K562 (cell line): ENCODE measurements at regions not wholly inside any gene's neighbourhood (a gene's known extent, or its start where the extent isn't known, plus 50 kb on each side); places are given as distances from the start of the nearest gene placed in this dataset.

Source experiments
- ATAC-seq: fragments of 200-7000 bp; cut with Tn5 transposase; 3 replicates; pipeline ENCODE4 v1.9.1; 2020; ENCODE audit warnings: moderate library complexity
- BruUV-seq: library from RNA; stranded (reverse); fragments of 400-500 nt; replicated peaks from 2 replicates; lab custom pipeline; 2021; lab: Mats Ljungman, UMichigan
- CTCF ChIA-PET: fragments of 300-600 bp; formaldehyde crosslinking; extraction: SDS; loops from one replicate; lab custom pipeline; 2021; ENCODE audit warnings: low intra/inter-chr PET ratio; lab: Yijun Ruan, JAX
- POLR2A ChIA-PET: fragments of 300-600, 350-650 bp; sonication (Branson Sonifier 250); formaldehyde crosslinking; extraction: SDS; loops from one replicate; lab custom pipeline; 2021; ENCODE audit warnings: antibody characterized with exemption, inconsistent platforms; lab: Yijun Ruan, JAX
- DNase-seq, 4 experiments: peaks; one replicate each; pipeline versions ENCODE4 v3.0.0 to v3.0.0-alpha.2; 2011 to 2018; ENCODE audit warnings: low spot score in 3 of 4, mixed read lengths in 3 of 4; ENCODE audit errors: extremely low read depth in 1 of 4
- FAIRE-seq: peaks from 2 replicates; lab custom pipeline; 2011; peaks lifted over from hg19 to GRCh38; lab: Jason Lieb, UNC
- H2AFZ ChIP-seq: 2 replicates; pipeline ENCODE4 v1.6.0; 2011; ENCODE audit warnings: low read depth, low read length, control low read depth, inconsistent platforms
- H3K27ac ChIP-seq: fragments of 200-600 bp; 3 replicates; pipeline ENCODE4 v1.8.0; 2011; ENCODE audit warnings: low read depth, mild to moderate bottlenecking, control low read depth, inconsistent platforms, low read length, moderate library complexity, mixed read lengths; ENCODE audit errors: extremely low read depth
- H3K27me3 ChIP-seq, 2 experiments: fragments of 300-600 bp in 1 of 2; 2 replicates in 1 of 2; 3 replicates in 1 of 2; pipeline versions ENCODE4 v1.6.0 to v1.8.0; 2011; ENCODE audit warnings: inconsistent platforms in 2 of 2, low read length in 2 of 2, mild to moderate bottlenecking in 1 of 2, mixed read lengths in 1 of 2, moderate library complexity in 1 of 2; ENCODE audit not compliant: control insufficient read depth in 2 of 2, insufficient read depth in 2 of 2
- H3K36me3 ChIP-seq: fragments of 300-600 bp; 3 replicates; pipeline ENCODE4 v1.8.0; 2011; ENCODE audit warnings: mild to moderate bottlenecking, low read length, inconsistent platforms; ENCODE audit not compliant: control insufficient read depth, insufficient read depth
- H3K4me1 ChIP-seq, 2 experiments: fragments of 200-600 bp in 1 of 2; replicated peaks in 1 of 2; 2 replicates in 1 of 2; 3 replicates in 1 of 2; pipeline versions ENCODE4 v1.5.1 to v1.8.0; 2011; ENCODE audit warnings: inconsistent platforms in 2 of 2, low read length in 2 of 2, mild to moderate bottlenecking in 1 of 2, mixed read lengths in 1 of 2, moderate library complexity in 1 of 2; ENCODE audit not compliant: control insufficient read depth in 2 of 2, insufficient read depth in 2 of 2
- H3K4me2 ChIP-seq: 2 replicates; pipeline ENCODE4 v1.6.1; 2011; ENCODE audit warnings: low read length, control low read depth, inconsistent platforms, mixed read lengths; ENCODE audit not compliant: insufficient read depth
- H3K4me3 ChIP-seq: fragments of 200-600 bp; sonication (generic), shearing (Covaris generic); 2 replicates; pipeline ENCODE4 v1.5.1; 2016; ENCODE audit warnings: control low read depth, inconsistent platforms
- H3K79me2 ChIP-seq: fragments of 200-600 bp; 3 replicates; pipeline ENCODE4 v1.8.0; 2011; ENCODE audit warnings: low read length, inconsistent platforms; ENCODE audit not compliant: control insufficient read depth, insufficient read depth
- H3K9ac ChIP-seq, 2 experiments: 2 replicates each; pipeline versions ENCODE4 v1.6.0 to v1.6.1; 2011; ENCODE audit warnings: low read depth in 2 of 2, low read length in 2 of 2, control low read depth in 1 of 2, inconsistent platforms in 1 of 2, mild to moderate bottlenecking in 1 of 2, mixed read lengths in 1 of 2; ENCODE audit not compliant: insufficient read depth in 1 of 2
- H3K9me1 ChIP-seq: one replicate; pipeline ENCODE4 v1.6.0; 2011; ENCODE audit warnings: inconsistent platforms, mild to moderate bottlenecking, low read length, moderate library complexity; ENCODE audit not compliant: control insufficient read depth, insufficient read depth
- H3K9me3 ChIP-seq: replicated peaks from 2 replicates; pipeline ENCODE4 v1.5.1; 2011; ENCODE audit warnings: low read depth, low read length, inconsistent platforms; ENCODE audit not compliant: control insufficient read depth, insufficient read depth
- H4K20me1 ChIP-seq: replicated peaks from 2 replicates; pipeline ENCODE4 v1.6.1; 2011; ENCODE audit warnings: low read length, inconsistent platforms, mixed read lengths; ENCODE audit not compliant: control insufficient read depth, insufficient read depth
- BDP1 ChIP-seq: IDR thresholded peaks from 3 replicates; pipeline ENCODE4 v1.6.1; 2011; ENCODE audit not compliant: insufficient read length, insufficient read depth
- C11orf30 ChIP-seq: fragments of 450-650 bp; IDR thresholded peaks from 2 replicates; pipeline ENCODE4 v1.6.1; 2016; ENCODE audit warnings: low read depth, mild to moderate bottlenecking
- CEBPG ChIP-seq, 3 experiments: fragments of 200-800 bp in 1 of 3; sonication (Bioruptor generic) in 1 of 3; sonication (generic) in 1 of 3; formaldehyde crosslinking in 1 of 3; IDR thresholded peaks in 2 of 3; conservative IDR thresholded peaks in 1 of 3; 2 replicates each; pipeline versions ENCODE4 v1.6.1 to v1.8.0; 2016 to 2022; ENCODE audit warnings: missing compliant biosample characterization in 2 of 3, missing genetic modification characterization in 2 of 3, mild to moderate bottlenecking in 1 of 3, missing genetic modification reagents in 1 of 3
- ETV5 ChIP-seq: sonication (generic); formaldehyde crosslinking; IDR thresholded peaks from 2 replicates; pipeline ENCODE4 v1.4.0; 2020; ENCODE audit warnings: low read depth, mild to moderate bottlenecking, missing genetic modification reagents
- MAFF ChIP-seq: IDR thresholded peaks from 2 replicates; pipeline ENCODE4 v1.6.1; 2012; ENCODE audit warnings: low read length, improper control_type of control experiment
- MAFK ChIP-seq: IDR thresholded peaks from 2 replicates; pipeline ENCODE4 v1.6.1; 2011; ENCODE audit warnings: low read length, improper control_type of control experiment
- MTF1 ChIP-seq: fragments of 250-450 bp; sonication (Bioruptor Pico); IDR thresholded peaks from 2 replicates; pipeline ENCODE4 v1.9.0; 2021; ENCODE audit warnings: moderate library complexity, mild to moderate bottlenecking, inconsistent platforms, borderline replicate concordance
- RBFOX2 ChIP-seq: fragments of 200-400 bp; formaldehyde crosslinking; IDR thresholded peaks from 2 replicates; pipeline ENCODE4 v1.6.1; 2017; ENCODE audit warnings: low read depth, mild to moderate bottlenecking, low read length, moderate library complexity
- SMAD3 ChIP-seq: fragments of 450-650 bp; formaldehyde crosslinking; conservative IDR thresholded peaks from 2 replicates; pipeline ENCODE4 v1.4.0; 2020; ENCODE audit warnings: mild to moderate bottlenecking
- SMARCC2 ChIP-seq: fragments of 450-650 bp; IDR thresholded peaks from 2 replicates; pipeline ENCODE4 v1.6.1; 2017; ENCODE audit warnings: antibody characterized with exemption, moderate library complexity, mild to moderate bottlenecking, low read depth
- TSC22D4 ChIP-seq: fragments of 450-650 bp; IDR thresholded peaks from 2 replicates; pipeline ENCODE4 v1.6.1; 2016; ENCODE audit warnings: missing genetic modification characterization, missing biosample characterization, control low read depth
- ZNF316 ChIP-seq: fragments of 450-650 bp; IDR thresholded peaks from 2 replicates; pipeline ENCODE4 v1.6.1; 2016
- ZNF586 ChIP-seq: fragments of 450-650 bp; formaldehyde crosslinking; conservative IDR thresholded peaks from 2 replicates; pipeline ENCODE4 v1.4.0; 2020; ENCODE audit warnings: mild to moderate bottlenecking, moderate library complexity
- in situ Hi-C: fragments of 300-500 bp; cut with MboI; formaldehyde crosslinking; loops from 4 replicates; pipeline ENCODE4 v1.15.0; 2018; ENCODE audit warnings: inconsistent platforms, mixed read lengths
- intact Hi-C: fragments of 100-400 bp; cut with micrococcal nuclease; formaldehyde crosslinking; loops from 2 replicates; pipeline ENCODE4 v1.14.2; 2022
- TF ChIP-seq, protein P1 (sequence below): IDR thresholded peaks from 3 replicates; pipeline ENCODE4 v1.6.1; 2011; ENCODE audit warnings: borderline replicate concordance, mild to moderate bottlenecking, moderate library complexity; ENCODE audit not compliant: insufficient read length; ENCODE audit errors: extremely low read depth

DNA sequence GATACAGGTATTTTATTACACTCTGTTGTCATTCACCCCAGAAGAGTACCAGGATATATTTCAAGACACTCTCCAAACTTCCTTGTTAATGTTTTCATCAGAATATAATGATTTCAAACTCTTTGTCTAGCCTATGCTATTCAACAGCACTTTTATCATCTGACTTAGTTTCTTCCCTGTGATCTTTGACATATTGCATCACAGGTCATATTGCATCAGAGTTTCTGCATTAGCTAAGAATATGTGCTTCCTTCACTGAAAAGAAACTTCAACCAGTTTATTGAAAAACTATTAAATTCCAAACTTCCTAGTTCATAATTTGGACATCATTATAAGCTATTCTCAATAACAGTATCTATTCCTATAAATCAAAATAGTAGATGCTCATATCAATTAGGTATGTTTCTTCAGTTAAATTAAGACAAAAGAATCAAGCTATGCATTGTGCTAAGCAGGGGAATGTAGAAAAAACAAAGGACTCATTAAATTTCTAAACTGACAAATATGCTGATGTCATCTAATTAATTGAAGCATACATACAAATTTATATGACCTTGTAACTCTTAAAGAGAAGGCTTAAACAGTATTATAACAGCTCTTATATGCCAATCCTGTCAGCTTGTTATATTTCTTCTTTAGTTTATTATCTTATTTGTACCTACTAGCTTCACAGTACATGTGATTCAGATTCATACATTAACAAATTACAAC is 361.8 kb upstream of the LUZP2 start:
- Histone ChIP-seq H3K79me2 (no peaks in the 10 kb centered on the region), H3K27ac (no peak overlapping the region), H3K9me1 (no peaks in the 10 kb centered on the region), H3K9me3 (no peaks in the 10 kb centered on the region; the same call in 1 of the 2 replicates), H3K9ac (no peak overlapping the region), H3K4me1 (no peaks in the 10 kb centered on the region), H3K27me3 (no peaks in the 10 kb centered on the region), H3K4me3 (no peak overlapping the region), H3K4me2 (no peak overlapping the region), H2AFZ (no peak overlapping the region), H3K36me3 (no peaks in the 10 kb centered on the region), H4K20me1 (no peaks in the 10 kb centered on the region)
- ChIA-PET POLR2A (no interaction called here), CTCF (no interaction called here)
- DNase-seq (no peak), FAIRE-seq (no peak), ATAC-seq (no peak)
- BruUV-seq = no TSS peak
- TF ChIP-seq SMAD3 (no peak), MTF1 (CRISPR knock-in tag) (no peak), C11orf30 (peak; percentile 43; the same call in 1 of the 2 replicates), ZNF586 (CRISPR knock-in tag) (no peak), MAFK (peak; percentile 79), SMARCC2 (no peak), MAFF (peak; percentile 74), RBFOX2 (no peak), ZNF316 (peak; percentile 77), BDP1 (no peak), TSC22D4 (tag) (no peak), CEBPG (CRISPR knock-in tag; IDR thresholded peaks at IDR 0.05) (no peak), CEBPG (tag; conservative IDR thresholded peaks at IDR 0.05 in 1 of 2, IDR thresholded peaks at IDR 0.05 in 1 of 2) (peak in 1 of 2 experiments; percentile 42; a peak in 1 of 4 replicates), ETV5 (CRISPR knock-in tag) (no peak)
- TF ChIP-seq, protein P1, sequence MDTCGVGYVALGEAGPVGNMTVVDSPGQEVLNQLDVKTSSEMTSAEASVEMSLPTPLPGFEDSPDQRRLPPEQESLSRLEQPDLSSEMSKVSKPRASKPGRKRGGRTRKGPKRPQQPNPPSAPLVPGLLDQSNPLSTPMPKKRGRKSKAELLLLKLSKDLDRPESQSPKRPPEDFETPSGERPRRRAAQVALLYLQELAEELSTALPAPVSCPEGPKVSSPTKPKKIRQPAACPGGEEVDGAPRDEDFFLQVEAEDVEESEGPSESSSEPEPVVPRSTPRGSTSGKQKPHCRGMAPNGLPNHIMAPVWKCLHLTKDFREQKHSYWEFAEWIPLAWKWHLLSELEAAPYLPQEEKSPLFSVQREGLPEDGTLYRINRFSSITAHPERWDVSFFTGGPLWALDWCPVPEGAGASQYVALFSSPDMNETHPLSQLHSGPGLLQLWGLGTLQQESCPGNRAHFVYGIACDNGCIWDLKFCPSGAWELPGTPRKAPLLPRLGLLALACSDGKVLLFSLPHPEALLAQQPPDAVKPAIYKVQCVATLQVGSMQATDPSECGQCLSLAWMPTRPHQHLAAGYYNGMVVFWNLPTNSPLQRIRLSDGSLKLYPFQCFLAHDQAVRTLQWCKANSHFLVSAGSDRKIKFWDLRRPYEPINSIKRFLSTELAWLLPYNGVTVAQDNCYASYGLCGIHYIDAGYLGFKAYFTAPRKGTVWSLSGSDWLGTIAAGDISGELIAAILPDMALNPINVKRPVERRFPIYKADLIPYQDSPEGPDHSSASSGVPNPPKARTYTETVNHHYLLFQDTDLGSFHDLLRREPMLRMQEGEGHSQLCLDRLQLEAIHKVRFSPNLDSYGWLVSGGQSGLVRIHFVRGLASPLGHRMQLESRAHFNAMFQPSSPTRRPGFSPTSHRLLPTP = no peak
- in situ Hi-C loops (no loop called here), intact Hi-C loops (no loop called here)
